Immature natural killer cell (primary cell): ENCODE measurements at regions not wholly inside any gene's neighbourhood (a gene's known extent, or its start where the extent isn't known, plus 50 kb on each side); places are given as distances from the start of the nearest gene placed in this dataset.
"Not testable (repeated sequence)": the region's sequence is repeated elsewhere in the genome, so short reads cannot be mapped to it uniquely, and the experiment has no call there.

Source experiments
- DNase-seq, 3 donors: peaks; one replicate each; pipeline ENCODE4 v3.0.0; 2022; ENCODE audit warnings: mixed read lengths in 1 of 3
- H3K27ac Mint-ChIP-seq, 6 donors: one replicate each; pipeline ENCODE4 v1.8.0; 2020; ENCODE audit warnings: mixed read lengths in 6 of 6, mild to moderate bottlenecking in 5 of 6, inconsistent platforms in 4 of 6, moderate library complexity in 3 of 6
- H3K27me3 Mint-ChIP-seq, 3 donors: one replicate each; pipeline ENCODE4 v1.8.0; 2020 to 2021; ENCODE audit warnings: low read depth in 3 of 3, mild to moderate bottlenecking in 3 of 3, mixed read lengths in 3 of 3, moderate library complexity in 3 of 3, inconsistent platforms in 1 of 3
- H3K36me3 Mint-ChIP-seq, 3 donors: one replicate each; pipeline ENCODE4 v1.8.0; 2020; ENCODE audit warnings: mixed read lengths in 3 of 3, inconsistent platforms in 2 of 3, mild to moderate bottlenecking in 2 of 3
- H3K4me1 Mint-ChIP-seq, 2 donors: one replicate each; pipeline ENCODE4 v1.8.0; 2020; ENCODE audit warnings: inconsistent platforms in 2 of 2, mild to moderate bottlenecking in 2 of 2, mixed read lengths in 2 of 2, moderate library complexity in 1 of 2
- H3K4me3 Mint-ChIP-seq, 5 donors: one replicate each; pipeline ENCODE4 v1.8.0; 2020; ENCODE audit warnings: mild to moderate bottlenecking in 5 of 5, mixed read lengths in 5 of 5, inconsistent platforms in 3 of 5, moderate library complexity in 3 of 5
- H3K9me3 Mint-ChIP-seq, 6 donors: one replicate each; pipeline ENCODE4 v1.8.0; 2020; ENCODE audit warnings: mild to moderate bottlenecking in 6 of 6, mixed read lengths in 6 of 6, inconsistent platforms in 4 of 6, moderate library complexity in 3 of 6

DNA sequence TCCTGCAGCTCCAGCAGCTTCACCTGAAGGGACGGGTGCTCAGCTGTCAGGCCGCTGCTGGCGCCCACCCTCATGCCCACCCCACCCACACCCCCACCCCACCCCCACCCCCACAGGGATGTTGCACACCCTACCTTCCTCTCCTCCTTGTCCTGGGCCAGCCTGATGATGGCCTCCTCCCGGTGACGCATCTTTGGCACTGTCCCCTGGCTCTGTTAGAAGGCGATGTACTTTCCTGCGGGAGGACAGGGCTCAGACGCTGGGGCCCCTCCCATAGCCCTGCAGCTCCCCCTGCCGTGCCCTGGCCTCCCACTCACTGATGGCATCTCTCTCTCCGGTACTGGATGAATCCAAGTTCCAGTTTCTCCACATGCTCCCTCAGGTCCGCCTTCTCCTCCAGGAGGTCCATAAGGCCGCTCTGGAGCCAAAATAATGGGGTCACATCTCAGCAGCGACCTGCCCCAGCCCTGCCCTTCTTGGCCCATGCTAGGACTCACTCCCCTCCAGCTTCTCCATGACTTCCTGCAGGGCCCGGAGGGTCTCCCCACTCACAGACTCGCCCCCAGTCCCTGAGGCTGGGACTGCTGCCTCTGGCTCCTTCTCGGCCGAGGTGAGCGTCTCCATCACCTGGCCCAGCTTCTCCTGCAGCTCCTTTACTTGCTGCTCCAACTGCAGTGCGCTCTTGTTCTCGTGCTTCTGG is 55.2 kb downstream of the GOLGA8B start:
- not testable (repeated sequence) for H3K27ac Mint-ChIP-seq, H3K27me3 Mint-ChIP-seq, H3K9me3 Mint-ChIP-seq, DNase-seq, H3K4me1 Mint-ChIP-seq, H3K4me3 Mint-ChIP-seq, H3K36me3 Mint-ChIP-seq

DNA sequence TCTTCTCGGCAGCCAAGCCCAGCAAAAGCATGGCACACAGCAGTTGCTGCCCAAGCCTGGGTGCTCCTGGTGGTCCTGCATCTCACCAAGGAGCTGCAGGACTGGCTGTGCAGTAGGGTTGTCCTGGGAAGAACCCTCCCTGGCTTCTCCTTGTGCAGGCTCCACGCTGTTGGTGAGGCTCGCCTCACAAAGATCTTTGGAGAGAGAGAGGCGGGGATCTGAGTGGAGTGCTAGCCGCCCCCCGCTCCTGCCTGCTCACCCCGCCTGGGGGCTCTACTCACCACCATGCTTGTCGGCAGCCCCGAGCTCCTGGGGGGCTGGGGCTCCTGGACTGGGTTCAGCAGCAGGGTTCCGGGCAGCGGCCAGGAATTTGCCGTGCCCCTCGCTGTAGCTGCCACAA is 55.8 kb downstream of the GOLGA8B start:
- not testable (repeated sequence) for DNase-seq, H3K4me3 Mint-ChIP-seq, H3K4me1 Mint-ChIP-seq, H3K9me3 Mint-ChIP-seq, H3K36me3 Mint-ChIP-seq, H3K27me3 Mint-ChIP-seq, H3K27ac Mint-ChIP-seq

DNA sequence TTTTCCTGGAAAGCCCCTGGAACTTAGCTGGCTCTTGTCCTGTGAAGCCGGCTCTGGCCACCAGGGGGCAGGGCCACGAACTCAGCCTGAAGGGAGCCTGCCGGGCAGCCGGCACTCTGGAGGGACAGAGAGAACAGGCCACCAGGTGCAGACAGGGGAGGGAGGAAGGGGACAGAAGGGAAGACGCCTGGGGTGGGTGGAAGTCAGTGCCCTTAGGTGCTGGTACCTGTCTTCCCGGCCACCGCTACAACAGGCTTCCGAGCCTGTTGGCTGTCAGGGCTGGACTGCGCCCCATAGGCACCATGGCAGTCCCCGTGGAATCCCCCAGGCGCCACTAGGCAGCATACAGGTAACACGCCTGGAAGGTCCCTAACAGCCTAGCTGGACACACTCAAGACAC is 59.6 kb downstream of the GOLGA8B start:
- not testable (repeated sequence) for H3K36me3 Mint-ChIP-seq, H3K4me1 Mint-ChIP-seq, H3K9me3 Mint-ChIP-seq, H3K27ac Mint-ChIP-seq, H3K27me3 Mint-ChIP-seq, H3K4me3 Mint-ChIP-seq, DNase-seq

DNA sequence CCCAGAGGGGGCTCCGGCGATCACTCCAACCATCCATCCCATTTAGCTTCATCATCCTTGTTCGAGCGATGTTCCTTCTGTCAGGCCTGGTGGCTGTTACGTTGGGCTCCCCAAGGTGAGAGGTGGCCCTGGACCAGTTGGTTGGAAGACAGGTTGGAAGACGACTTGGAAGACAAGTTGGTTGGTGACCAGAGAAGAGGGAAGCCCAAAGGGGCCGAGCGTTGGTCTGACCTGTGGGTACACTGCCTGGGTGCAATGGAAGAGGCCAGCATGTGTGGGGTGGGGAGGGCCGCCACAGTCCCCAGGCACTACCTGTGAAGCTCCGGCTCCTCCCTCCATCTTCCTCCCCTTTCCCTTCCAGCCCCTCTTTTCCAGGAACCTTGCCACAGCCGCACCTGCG is 60.9 kb downstream of the GOLGA8B start:
- not testable (repeated sequence) for H3K9me3 Mint-ChIP-seq, DNase-seq, H3K4me3 Mint-ChIP-seq, H3K4me1 Mint-ChIP-seq, H3K27me3 Mint-ChIP-seq, H3K36me3 Mint-ChIP-seq, H3K27ac Mint-ChIP-seq

DNA sequence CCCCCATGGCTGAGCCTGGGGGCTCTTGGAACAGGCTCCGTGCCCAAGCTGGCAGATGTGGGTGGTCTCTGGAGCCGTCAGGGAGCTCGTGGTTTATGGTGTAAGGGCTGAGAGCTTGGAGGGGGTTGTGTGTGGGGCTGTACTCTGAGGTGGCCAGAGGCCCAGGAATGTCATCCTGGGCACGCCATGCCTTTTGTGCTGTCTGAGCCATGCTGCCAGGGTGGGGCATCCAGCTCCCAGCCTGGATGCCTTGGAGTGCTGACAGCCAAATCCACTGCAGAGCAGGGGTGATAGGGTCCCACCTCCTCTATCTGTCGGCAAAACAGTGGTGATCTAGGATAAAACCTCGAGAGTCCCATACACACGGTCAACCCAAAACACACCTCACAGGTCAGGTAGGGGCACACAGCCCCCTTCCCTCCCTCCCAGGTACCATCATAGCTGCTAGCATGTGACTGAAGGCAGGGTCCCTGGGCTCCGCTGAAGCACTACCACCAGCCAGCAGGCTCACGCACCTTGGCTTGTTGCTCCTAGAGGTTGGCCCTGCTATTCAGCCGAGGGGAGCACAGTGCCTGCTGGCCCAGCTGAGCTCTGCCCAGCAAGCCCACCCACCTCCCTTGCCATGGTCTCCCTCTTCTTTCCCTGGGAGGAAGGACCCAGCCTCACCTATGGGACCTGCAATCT is 61.5 kb downstream of the GOLGA8B start:
- H3K27ac Mint-ChIP-seq, H3K4me1 Mint-ChIP-seq, H3K36me3 Mint-ChIP-seq, H3K9me3 Mint-ChIP-seq, DNase-seq, H3K27me3 Mint-ChIP-seq, H3K4me3 Mint-ChIP-seq: not testable (repeated sequence)

DNA sequence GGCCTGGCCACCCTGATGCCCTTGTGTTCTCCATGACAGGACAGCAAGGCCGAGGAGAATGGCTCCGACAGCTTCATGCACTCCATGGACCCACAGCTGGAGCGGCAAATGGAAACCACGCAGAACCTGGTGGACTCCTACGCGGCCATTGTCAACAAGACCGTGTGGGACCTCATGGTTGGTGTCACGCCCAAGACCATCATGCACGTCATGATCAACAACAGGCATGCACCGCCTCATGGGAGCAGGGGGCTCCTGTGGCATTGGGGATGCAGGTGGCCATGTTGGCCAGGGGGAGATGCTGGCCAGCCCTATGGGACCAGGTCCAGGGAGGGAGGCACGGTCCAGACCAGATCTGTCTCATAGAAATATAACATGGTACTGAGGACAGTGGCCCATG is 62.9 kb downstream of the GOLGA8B start:
- Mint-ChIP-seq H3K27me3 (peaks cover 0 to 4% (median 2%) of the 10 kb centered on the region in 3 donors), H3K36me3 (no peaks in the 10 kb centered on the region), H3K9me3 (no peaks in the 10 kb centered on the region), H3K4me3 (no peak overlapping the region), H3K27ac (no peak overlapping the region), H3K4me1 (peaks cover 0 to under 1% of the 10 kb centered on the region in 2 donors)
- no peak for DNase-seq

DNA sequence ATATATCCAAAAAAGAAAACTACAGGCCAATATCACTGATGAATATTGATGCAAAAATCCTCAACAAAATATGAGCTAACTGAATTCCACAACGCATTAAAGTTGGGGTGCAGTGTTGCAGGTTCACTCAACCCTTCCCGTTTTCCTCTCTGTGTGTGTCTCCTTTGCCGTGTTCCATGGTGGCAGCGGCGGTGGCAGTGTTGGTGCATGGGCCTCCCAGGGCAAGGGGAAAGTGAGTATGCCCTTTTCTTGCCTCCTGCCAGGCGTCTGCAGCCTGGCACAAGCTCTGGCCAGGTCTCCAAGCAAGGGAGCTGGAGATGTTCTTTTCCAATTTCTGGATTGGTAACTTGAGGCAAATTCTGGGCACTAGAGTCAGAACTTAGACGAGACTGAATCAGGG is 63.4 kb downstream of the GOLGA8B start:
- not testable (repeated sequence) for H3K4me1 Mint-ChIP-seq, DNase-seq, H3K27ac Mint-ChIP-seq, H3K9me3 Mint-ChIP-seq, H3K4me3 Mint-ChIP-seq, H3K36me3 Mint-ChIP-seq, H3K27me3 Mint-ChIP-seq

DNA sequence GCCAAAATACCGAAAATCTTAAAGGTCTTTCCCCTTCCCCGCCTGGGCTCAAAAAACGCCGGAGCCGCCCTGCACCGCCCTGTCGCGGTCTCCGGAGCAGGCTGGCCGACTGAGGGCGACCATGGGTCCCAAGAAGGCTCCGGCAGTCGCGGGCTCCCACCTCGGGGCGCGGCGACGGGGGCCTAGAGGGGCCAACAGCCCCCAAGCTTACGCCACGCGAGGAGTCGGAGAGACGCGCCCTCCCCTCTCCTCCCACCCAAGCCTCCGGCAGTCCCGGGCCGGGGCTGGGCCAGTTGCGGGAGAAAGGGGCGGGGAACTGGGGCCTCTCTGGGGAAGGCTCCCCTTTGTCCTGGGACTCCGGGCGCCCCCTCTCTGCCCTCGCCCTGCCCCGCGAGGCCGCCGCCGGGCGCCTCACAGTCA is 69.2 kb downstream of the GOLGA8B start:
- H3K4me3 Mint-ChIP-seq, result peak overlapping the region; percentile 75 to 95 (median 87)
- peaks cover 7 to 21% of the 10 kb centered on the region in 2 donors for H3K4me1 Mint-ChIP-seq
- DNase-seq, result peak; percentile 11 to 26 (median 18)
- peaks cover 6 to 21% (median 11%) of the 10 kb centered on the region in 3 donors for H3K27me3 Mint-ChIP-seq
- no peak overlapping the region for H3K27ac Mint-ChIP-seq
- no peaks in the 10 kb centered on the region for H3K9me3 Mint-ChIP-seq
- H3K36me3 Mint-ChIP-seq, result peaks cover 0 to 3% (median 3%) of the 10 kb centered on the region in 3 donors

DNA sequence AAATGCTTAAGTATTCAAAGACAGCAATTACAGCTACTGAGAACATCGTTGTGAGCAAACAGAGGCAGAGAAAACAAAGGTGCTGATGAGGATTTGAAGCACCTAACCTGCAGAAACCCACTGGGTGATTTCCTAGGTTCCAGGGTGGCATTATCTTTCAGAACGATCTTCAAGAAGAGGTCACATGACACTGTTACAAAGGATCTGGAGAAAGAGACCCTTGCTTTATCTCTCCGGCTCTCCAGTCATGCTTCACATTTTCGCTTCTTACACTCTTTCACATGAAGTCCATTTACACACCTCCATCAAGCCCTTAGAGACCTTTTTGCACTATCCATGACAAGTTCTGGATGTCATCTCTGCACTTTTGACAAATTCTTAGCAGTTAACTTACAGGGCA is 70.8 kb downstream of the GOLGA8B start:
- Mint-ChIP-seq H3K9me3 (no peaks in the 10 kb centered on the region), H3K4me3 (peak overlapping the region in 4 of 5 donors; percentile 19 to 87 (median 62)), H3K4me1 (peaks cover 7 to 21% of the 10 kb centered on the region in 2 donors), H3K27me3 (peaks cover 6 to 24% (median 8%) of the 10 kb centered on the region in 3 donors), H3K27ac (no peak overlapping the region), H3K36me3 (peaks cover 0 to 3% (median 3%) of the 10 kb centered on the region in 3 donors)
- no peak for DNase-seq

DNA sequence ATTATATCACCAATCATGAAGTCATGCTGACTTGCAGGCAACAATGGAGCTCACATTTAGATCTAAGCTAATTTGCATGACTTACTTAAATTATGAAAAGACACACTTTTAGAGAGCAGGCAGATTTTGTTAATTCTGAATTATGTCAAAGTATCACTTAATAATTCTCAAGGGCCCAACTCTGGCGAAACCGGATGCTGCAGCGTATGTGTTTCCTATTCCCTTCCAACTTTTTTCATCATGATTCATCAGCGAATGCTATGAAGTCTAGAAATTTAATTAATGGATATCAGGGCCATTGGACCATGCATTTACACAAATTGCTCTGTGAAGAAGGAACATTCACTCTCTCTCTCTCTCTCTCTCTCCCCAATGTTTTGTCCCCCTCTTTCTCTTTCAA is 63.5 kb upstream of the GOLGA8A start:
- no peak for DNase-seq
- Mint-ChIP-seq H3K4me3 (no peak overlapping the region), H3K27me3 (peaks cover 7 to 14% (median 8%) of the 10 kb centered on the region in 3 donors), H3K36me3 (no peaks in the 10 kb centered on the region), H3K27ac (no peak overlapping the region), H3K9me3 (no peaks in the 10 kb centered on the region), H3K4me1 (peaks cover 0 to 3% of the 10 kb centered on the region in 2 donors)

DNA sequence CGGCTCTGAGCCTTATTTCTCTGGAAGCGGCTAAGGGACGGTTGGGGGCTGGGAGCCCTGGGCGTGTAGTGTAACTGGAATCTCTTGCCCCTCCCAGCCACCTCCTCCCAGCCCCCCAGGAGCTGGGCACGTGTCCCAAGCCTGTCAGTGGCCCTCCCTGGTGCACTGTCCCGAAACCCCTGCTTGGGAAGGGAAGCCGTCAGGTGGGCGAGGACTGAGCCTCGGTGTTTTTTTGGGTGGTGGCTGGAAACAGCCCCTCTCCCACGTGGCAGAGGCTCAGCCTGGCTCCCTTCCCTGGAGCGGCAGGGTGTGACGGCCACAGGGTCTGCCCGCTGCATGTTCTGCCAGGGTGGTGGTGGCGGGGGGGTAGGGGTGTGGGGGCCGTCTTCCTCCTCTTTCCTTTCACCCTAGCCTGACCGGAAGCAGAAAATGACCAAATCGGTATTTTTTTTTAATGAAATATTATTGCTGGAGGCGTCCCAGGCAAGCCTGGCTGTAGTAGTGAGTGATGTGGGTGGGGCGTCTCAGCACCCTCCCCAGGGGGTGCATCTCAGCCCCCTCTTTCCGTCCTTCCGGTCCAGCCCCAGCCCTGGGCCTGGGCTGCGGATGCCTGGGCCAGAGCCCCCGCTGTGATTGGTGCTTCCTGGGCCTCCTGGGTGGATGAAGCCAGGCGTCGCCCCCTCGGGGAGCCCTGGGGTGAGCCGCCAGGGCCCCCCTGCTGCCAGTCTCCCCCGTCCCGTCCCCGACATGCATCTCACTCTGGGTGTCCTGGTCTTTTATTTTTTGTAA is 58.8 kb upstream of the GOLGA8A start:
- DNase-seq, result no peak
- no peak overlapping the region for H3K4me3 Mint-ChIP-seq
- peaks cover 0 to 5% (median 2%) of the 10 kb centered on the region in 6 donors for H3K9me3 Mint-ChIP-seq
- no peak overlapping the region for H3K27ac Mint-ChIP-seq
- peaks cover 0 to 3% of the 10 kb centered on the region in 2 donors for H3K4me1 Mint-ChIP-seq
- H3K27me3 Mint-ChIP-seq, result peaks cover 9 to 29% (median 19%) of the 10 kb centered on the region in 3 donors
- H3K36me3 Mint-ChIP-seq, result peaks cover 0 to 3% (median 0%) of the 10 kb centered on the region in 3 donors

DNA sequence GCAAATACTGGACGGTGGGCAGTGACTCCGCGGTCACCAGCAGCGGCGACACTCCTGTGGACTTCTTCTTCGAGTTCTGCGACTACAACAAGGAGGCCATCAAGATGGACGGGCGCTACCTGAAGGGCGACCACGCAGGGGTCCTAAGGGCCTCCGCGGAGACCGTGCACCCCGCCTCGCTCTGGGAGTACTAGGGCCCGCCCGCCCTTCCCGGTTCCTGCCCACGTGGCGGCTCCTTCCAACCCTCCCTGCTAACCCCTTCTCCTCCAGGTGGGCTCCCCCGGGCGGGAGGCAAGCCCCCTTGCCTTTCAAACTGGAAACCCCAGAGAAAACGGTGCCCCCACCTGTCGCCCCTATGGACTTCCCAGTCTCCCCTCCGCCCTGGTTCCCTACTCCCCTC is 58.1 kb upstream of the GOLGA8A start:
- H3K4me3 Mint-ChIP-seq, H3K36me3 Mint-ChIP-seq, H3K4me1 Mint-ChIP-seq, H3K27ac Mint-ChIP-seq, DNase-seq: not testable (repeated sequence)
- Mint-ChIP-seq H3K27me3 (peaks cover 10 to 35% (median 20%) of the 10 kb centered on the region in 3 donors), H3K9me3 (peaks cover 0 to 12% (median 2%) of the 10 kb centered on the region in 6 donors)

DNA sequence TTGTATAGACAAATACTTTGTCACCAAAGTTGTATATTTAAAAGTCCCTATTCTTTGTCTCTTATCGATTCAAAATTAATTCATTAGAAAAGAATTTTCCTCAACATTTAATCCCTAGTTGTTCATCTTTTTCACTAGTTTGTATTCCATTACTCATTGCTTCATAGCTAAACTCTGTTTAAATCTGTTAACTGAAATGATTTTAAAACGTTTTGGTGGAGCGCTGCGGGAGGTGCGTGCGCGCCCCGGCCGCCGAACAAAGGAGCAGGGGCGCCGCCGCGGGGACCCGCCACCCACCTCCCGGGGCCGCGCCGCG is 56.4 kb upstream of the GOLGA8A start:
- DNase-seq, result no peak
- Mint-ChIP-seq H3K27me3 (peaks cover 10 to 32% (median 24%) of the 10 kb centered on the region in 3 donors), H3K27ac (no peak overlapping the region), H3K4me1 (peaks cover 0 to 3% of the 10 kb centered on the region in 2 donors), H3K36me3 (peaks cover 0 to 7% (median 0%) of the 10 kb centered on the region in 3 donors), H3K9me3 (peaks cover 0 to 15% (median 3%) of the 10 kb centered on the region in 6 donors), H3K4me3 (no peak overlapping the region)

DNA sequence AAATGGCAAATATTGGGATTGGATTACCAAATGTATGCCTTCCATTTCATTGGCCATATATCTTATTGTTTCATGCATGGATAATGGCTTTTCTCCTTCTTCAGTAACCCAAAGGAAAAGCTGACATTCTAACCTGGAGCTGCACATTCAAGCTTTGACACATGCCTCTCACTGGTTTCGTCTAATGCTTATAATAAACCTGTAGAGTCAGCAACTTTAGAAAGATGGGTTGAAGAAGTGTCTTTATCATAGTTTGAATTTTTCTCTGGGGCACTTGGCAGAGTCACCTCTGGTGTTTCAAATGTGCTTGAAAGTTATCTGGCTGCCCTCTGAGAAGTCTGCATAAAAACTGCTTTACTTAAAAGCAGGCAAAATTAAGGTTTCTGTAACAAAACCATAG is 55.4 kb upstream of the GOLGA8A start:
- Mint-ChIP-seq H3K27ac (no peak overlapping the region), H3K4me3 (no peak overlapping the region), H3K36me3 (peaks cover 0 to 7% (median 0%) of the 10 kb centered on the region in 3 donors), H3K27me3 (peaks cover 12 to 41% (median 29%) of the 10 kb centered on the region in 3 donors), H3K4me1 (peaks cover 0 to 3% of the 10 kb centered on the region in 2 donors), H3K9me3 (peaks cover 0 to 21% (median 3%) of the 10 kb centered on the region in 6 donors)
- no peak for DNase-seq
